ENCODE measurements at regions not wholly inside any gene's neighbourhood (a gene's known extent, or its start where the extent isn't known, plus 50 kb on each side); places are given as distances from the start of the nearest gene placed in this dataset.

DNA sequence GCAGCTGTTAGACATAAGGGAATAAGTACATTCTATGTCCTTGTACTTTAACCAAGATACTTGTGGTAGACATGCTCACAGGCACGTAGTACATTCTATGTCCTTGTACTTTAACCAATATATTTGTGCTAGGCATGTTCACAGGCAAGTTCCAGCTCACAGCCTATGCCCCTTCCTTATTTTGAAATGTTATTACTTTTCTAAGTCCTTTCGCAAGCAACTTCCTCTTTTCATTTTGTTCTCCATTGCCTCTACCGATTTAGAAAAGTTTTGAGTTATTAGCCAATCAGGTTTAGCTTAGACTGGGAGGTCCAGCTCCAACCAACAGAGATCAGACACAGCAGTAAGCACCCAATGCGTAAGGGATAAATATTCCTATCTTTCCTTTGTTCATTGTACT lies 60.1 kb upstream of the NUDT7 start:
- Histone ChIP-seq H3K79me2 (no peaks in the 10 kb centered on the region), H3K27me3 (ENCODE audit: control insufficient read depth, insufficient read depth, low read length) (no peaks in the 10 kb centered on the region), H3K9me3 (ENCODE audit: control insufficient read depth, low read length) (no peaks in the 10 kb centered on the region), H3K27ac (no peak overlapping the region), H3K4me2 (ENCODE audit: low read length) (no peak overlapping the region), H3K4me3 (ENCODE audit: low read depth, low read length) (no peak overlapping the region), H3K9ac (no peak overlapping the region), H2AFZ (no peak overlapping the region), H3K36me3 (ENCODE audit: control insufficient read depth, insufficient read depth, low read length) (no peaks in the 10 kb centered on the region), H3K4me1 (no peaks in the 10 kb centered on the region)
- TF ChIP-seq, protein P1, sequence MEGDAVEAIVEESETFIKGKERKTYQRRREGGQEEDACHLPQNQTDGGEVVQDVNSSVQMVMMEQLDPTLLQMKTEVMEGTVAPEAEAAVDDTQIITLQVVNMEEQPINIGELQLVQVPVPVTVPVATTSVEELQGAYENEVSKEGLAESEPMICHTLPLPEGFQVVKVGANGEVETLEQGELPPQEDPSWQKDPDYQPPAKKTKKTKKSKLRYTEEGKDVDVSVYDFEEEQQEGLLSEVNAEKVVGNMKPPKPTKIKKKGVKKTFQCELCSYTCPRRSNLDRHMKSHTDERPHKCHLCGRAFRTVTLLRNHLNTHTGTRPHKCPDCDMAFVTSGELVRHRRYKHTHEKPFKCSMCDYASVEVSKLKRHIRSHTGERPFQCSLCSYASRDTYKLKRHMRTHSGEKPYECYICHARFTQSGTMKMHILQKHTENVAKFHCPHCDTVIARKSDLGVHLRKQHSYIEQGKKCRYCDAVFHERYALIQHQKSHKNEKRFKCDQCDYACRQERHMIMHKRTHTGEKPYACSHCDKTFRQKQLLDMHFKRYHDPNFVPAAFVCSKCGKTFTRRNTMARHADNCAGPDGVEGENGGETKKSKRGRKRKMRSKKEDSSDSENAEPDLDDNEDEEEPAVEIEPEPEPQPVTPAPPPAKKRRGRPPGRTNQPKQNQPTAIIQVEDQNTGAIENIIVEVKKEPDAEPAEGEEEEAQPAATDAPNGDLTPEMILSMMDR (IDR thresholded peaks at IDR 0.05), result no peak

DNA sequence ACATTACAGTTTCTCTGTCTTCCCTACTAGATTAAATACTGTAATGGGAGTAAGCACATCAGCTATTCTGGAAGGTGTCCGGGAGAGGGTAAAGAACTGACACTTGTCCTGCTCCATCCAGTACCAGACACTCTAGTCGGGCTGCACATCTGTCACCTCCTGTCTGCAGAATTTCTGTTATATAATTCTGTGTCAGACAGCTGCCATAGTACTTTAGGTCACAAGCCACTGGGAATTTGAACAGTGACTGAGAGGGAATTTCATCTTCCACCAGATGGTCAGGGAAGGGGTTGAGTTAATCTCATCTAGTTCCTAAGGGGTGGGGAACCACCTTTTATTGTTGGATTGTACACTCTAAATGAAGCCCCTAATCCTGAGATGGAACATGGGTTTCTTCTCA lies 58.6 kb upstream of the NUDT7 start:
- no peaks in the 10 kb centered on the region for H3K4me1 ChIP-seq
- no peaks in the 10 kb centered on the region for H3K9me3 ChIP-seq (ENCODE audit: control insufficient read depth, low read length)
- H2AFZ ChIP-seq, result no peak overlapping the region
- H3K27ac ChIP-seq, result no peak overlapping the region
- H3K27me3 ChIP-seq (ENCODE audit: control insufficient read depth, insufficient read depth, low read length), result no peaks in the 10 kb centered on the region
- H3K9ac ChIP-seq, result no peak overlapping the region
- H3K36me3 ChIP-seq (ENCODE audit: control insufficient read depth, insufficient read depth, low read length), result no peaks in the 10 kb centered on the region
- H3K79me2 ChIP-seq, result no peaks in the 10 kb centered on the region
- H3K4me2 ChIP-seq (ENCODE audit: low read length), result no peak overlapping the region
- TF ChIP-seq, protein P1 (IDR thresholded peaks at IDR 0.05), result no peak
- H3K4me3 ChIP-seq (ENCODE audit: low read depth, low read length), result no peak overlapping the region

DNA sequence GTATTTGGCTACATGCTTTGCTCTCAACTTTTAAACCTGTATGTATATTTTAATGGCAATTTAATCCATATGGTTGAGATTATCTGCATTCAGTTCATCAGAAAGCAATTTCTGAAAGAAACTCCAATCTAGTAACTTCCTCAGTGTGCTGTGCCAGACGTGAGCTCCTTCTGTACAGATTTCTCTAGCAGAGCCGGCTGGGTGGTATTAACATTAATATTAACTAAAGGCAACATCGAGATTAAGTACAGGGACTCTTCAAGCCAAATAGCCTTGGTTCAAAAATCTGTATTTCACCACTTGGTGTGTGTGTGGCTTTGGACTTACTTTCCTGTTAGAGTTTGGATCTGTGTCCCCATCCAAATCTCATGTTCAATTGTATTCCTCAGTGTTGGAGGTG lies 55.5 kb upstream of the NUDT7 start:
- no peak overlapping the region for H3K4me3 ChIP-seq (ENCODE audit: low read depth, low read length)
- no peaks in the 10 kb centered on the region for H3K9me3 ChIP-seq (ENCODE audit: control insufficient read depth, low read length)
- no peak overlapping the region for H3K9ac ChIP-seq
- H3K36me3 ChIP-seq (ENCODE audit: control insufficient read depth, insufficient read depth, low read length), result no peaks in the 10 kb centered on the region
- H3K4me1 ChIP-seq, result no peaks in the 10 kb centered on the region
- TF ChIP-seq, protein P1 (IDR thresholded peaks at IDR 0.05), result no peak
- H2AFZ ChIP-seq, result no peak overlapping the region
- no peak overlapping the region for H3K27ac ChIP-seq
- H3K79me2 ChIP-seq, result no peaks in the 10 kb centered on the region
- no peaks in the 10 kb centered on the region for H3K27me3 ChIP-seq (ENCODE audit: control insufficient read depth, insufficient read depth, low read length)
- H3K4me2 ChIP-seq (ENCODE audit: low read length), result no peak overlapping the region

DNA sequence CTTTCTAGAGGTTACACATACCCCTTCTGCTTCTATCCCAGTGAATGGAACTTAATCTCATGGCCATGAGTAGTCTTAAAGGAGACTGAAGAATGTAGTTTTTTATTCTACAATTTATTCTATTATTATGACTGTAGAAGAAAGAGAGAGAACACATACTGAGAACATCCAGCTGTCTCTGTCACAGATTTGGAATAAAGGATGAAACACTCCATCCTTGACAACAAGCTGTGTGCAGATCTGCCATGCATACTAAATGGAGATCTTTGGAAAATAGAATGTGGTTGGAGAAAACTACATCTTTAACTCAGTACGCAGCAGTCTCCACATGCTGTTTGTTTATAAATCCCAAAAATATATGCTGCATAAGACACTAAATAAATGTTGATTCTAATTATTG lies 54.1 kb upstream of the NUDT7 start:
- no peak overlapping the region for H3K9ac ChIP-seq
- no peaks in the 10 kb centered on the region for H3K79me2 ChIP-seq
- H2AFZ ChIP-seq, result no peak overlapping the region
- H3K4me1 ChIP-seq, result no peaks in the 10 kb centered on the region
- no peak overlapping the region for H3K27ac ChIP-seq
- H3K4me2 ChIP-seq (ENCODE audit: low read length), result no peak overlapping the region
- no peak overlapping the region for H3K4me3 ChIP-seq (ENCODE audit: low read depth, low read length)
- H3K9me3 ChIP-seq (ENCODE audit: control insufficient read depth, low read length), result no peaks in the 10 kb centered on the region
- H3K27me3 ChIP-seq (ENCODE audit: control insufficient read depth, insufficient read depth, low read length), result no peaks in the 10 kb centered on the region
- TF ChIP-seq, protein P1 (IDR thresholded peaks at IDR 0.05), result no peak
- H3K36me3 ChIP-seq (ENCODE audit: control insufficient read depth, insufficient read depth, low read length), result no peaks in the 10 kb centered on the region

DNA sequence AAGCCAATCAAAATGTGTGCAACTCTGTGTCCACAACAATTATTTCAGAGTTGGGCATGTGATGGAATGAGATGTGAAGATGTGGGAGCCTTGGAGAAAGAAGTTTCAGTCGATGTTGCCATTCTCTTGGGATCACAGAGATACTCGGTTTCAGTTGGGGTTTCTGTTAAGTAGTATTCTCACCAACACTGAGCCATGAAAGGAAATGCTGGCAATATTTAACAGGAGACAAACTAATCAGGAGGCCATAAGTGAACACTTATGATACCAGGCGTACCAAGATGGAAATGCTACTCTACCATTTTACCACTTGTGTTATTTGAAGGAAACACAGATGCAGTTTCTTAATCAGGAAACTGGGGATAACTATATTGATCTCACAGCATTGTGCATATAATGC lies 53.3 kb upstream of the NUDT7 start:
- TF ChIP-seq, protein P1 (IDR thresholded peaks at IDR 0.05), result no peak
- Histone ChIP-seq H3K9me3 (ENCODE audit: control insufficient read depth, low read length) (no peaks in the 10 kb centered on the region), H3K4me1 (no peaks in the 10 kb centered on the region), H3K79me2 (no peaks in the 10 kb centered on the region), H3K27me3 (ENCODE audit: control insufficient read depth, insufficient read depth, low read length) (no peaks in the 10 kb centered on the region), H3K27ac (no peak overlapping the region), H3K9ac (no peak overlapping the region), H3K4me2 (ENCODE audit: low read length) (no peak overlapping the region), H3K36me3 (ENCODE audit: control insufficient read depth, insufficient read depth, low read length) (no peaks in the 10 kb centered on the region), H3K4me3 (ENCODE audit: low read depth, low read length) (no peak overlapping the region), H2AFZ (no peak overlapping the region)
